ENCODE measurements at regions not wholly inside any gene's neighbourhood (a gene's known extent, or its start where the extent isn't known, plus 50 kb on each side); places are given as distances from the start of the nearest gene placed in this dataset.
"Not testable (repeated sequence)": the region's sequence is repeated elsewhere in the genome, so short reads cannot be mapped to it uniquely, and the experiment has no call there.

GRCh38 chr3:109963831-109964230, 626.5 kb upstream of the DPPA4 start:
- Mint-ChIP-seq H3K9me3 (peaks cover 0 to 3% (median 0%) of the 10 kb centered on the region in 7 donors), H3K27me3 (no peaks in the 10 kb centered on the region), H3K4me3 (no peak overlapping the region), H3K4me1 (no peaks in the 10 kb centered on the region), H3K36me3 (no peaks in the 10 kb centered on the region), H3K27ac (no peak overlapping the region)
- ATAC-seq (ENCODE audit: low read depth in 2 of 2) = no peak
- no peak for DNase-seq

DNA sequence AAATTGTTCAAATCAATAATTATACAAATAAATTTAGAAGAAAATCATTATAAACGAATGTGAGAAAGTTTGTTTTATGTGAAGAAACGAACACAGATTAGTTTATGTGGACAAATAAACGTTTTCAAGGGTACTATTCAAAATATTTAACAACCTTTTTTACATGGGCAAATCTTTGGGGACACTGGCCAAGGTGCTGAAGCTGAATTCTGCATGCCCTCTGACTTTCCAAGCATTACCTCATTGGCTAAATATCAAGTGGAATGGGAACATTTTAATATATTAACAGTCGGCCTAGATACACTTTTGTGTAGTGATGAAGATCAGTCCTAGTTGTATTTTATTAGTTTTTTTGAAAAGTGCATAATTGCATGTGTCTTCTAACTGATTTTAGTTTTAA, 636.4 kb upstream of the DPPA4 start:
- H3K9me3 Mint-ChIP-seq = peaks cover 0 to 6% (median 2%) of the 10 kb centered on the region in 7 donors
- H3K27ac Mint-ChIP-seq = no peak overlapping the region
- H3K27me3 Mint-ChIP-seq = no peaks in the 10 kb centered on the region
- H3K36me3 Mint-ChIP-seq = no peaks in the 10 kb centered on the region
- no peaks in the 10 kb centered on the region for H3K4me1 Mint-ChIP-seq
- no peak for ATAC-seq (ENCODE audit: low read depth in 2 of 2)
- H3K4me3 Mint-ChIP-seq = no peak overlapping the region
- no peak for DNase-seq

DNA sequence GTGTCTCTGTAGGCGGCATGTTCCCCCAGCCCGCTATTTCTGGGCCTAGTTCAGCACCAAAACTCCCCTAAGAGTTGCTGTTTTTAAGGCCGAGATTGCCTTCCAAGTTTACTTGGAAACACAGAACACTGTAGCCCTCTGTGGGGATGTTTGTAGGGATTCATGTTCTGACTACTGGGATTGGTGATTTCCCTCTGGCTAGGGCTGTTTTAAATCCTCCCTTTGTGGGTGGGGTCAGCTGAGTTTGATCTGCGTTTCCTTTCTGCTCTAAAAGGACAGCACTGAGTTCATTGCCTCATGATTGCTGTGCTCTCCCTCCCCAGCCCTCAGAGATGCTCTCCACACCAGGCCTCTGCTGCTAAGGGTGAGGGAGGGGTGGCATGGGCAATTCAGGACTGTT, 640.6 kb upstream of the DPPA4 start:
- DNase-seq (no peak), ATAC-seq (ENCODE audit: low read depth in 2 of 2) (no peak)
- no peaks in the 10 kb centered on the region for H3K36me3 Mint-ChIP-seq
- H3K4me1 Mint-ChIP-seq = no peaks in the 10 kb centered on the region
- peaks cover 0 to 6% (median 2%) of the 10 kb centered on the region in 7 donors for H3K9me3 Mint-ChIP-seq
- no peak overlapping the region for H3K4me3 Mint-ChIP-seq
- H3K27me3 Mint-ChIP-seq = no peaks in the 10 kb centered on the region
- H3K27ac Mint-ChIP-seq = peak overlapping the region in 1 of 6 donors; percentile 72

DNA sequence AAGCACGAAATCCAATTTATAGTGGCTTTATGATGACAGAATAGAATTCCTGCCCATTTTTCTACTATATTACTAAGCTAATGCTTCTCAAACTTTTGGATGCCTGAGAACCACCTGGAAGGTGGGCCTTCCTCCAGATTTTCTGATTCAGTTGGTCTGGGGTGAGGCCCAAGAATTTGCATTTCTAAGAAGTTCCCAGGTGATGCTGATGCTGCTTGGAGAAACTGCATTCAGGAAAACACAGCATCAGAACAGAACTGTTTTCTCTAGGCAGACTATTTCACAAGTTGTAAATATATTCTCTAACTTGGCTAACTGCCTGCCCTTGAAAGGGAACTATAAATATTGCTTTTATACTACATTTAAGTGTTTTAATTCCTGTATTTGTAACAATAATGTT, 644.9 kb upstream of the DPPA4 start:
- H3K27ac Mint-ChIP-seq = no peak overlapping the region
- H3K4me3 Mint-ChIP-seq = no peak overlapping the region
- no peaks in the 10 kb centered on the region for H3K4me1 Mint-ChIP-seq
- ATAC-seq (ENCODE audit: low read depth in 2 of 2) (no peak), DNase-seq (no peak)
- H3K27me3 Mint-ChIP-seq = no peaks in the 10 kb centered on the region
- no peaks in the 10 kb centered on the region for H3K9me3 Mint-ChIP-seq
- no peaks in the 10 kb centered on the region for H3K36me3 Mint-ChIP-seq

GRCh38 chr3:109984976-109985375, 647.6 kb upstream of the DPPA4 start:
- no peak overlapping the region for H3K4me3 Mint-ChIP-seq
- no peaks in the 10 kb centered on the region for H3K4me1 Mint-ChIP-seq
- H3K27me3 Mint-ChIP-seq = no peaks in the 10 kb centered on the region
- H3K36me3 Mint-ChIP-seq = no peaks in the 10 kb centered on the region
- no peak for DNase-seq
- no peak overlapping the region for H3K27ac Mint-ChIP-seq
- ATAC-seq (ENCODE audit: low read depth in 2 of 2) = no peak
- peaks cover 0 to 3% (median 0%) of the 10 kb centered on the region in 7 donors for H3K9me3 Mint-ChIP-seq

- H3K27me3 Mint-ChIP-seq = no peaks in the 10 kb centered on the region
- DNase-seq (no peak), ATAC-seq (ENCODE audit: low read depth in 2 of 2) (no peak)
- no peak overlapping the region for H3K4me3 Mint-ChIP-seq
- H3K9me3 Mint-ChIP-seq = peaks cover 0 to 5% (median 0%) of the 10 kb centered on the region in 7 donors
- H3K36me3 Mint-ChIP-seq = no peaks in the 10 kb centered on the region
- no peaks in the 10 kb centered on the region for H3K4me1 Mint-ChIP-seq
- H3K27ac Mint-ChIP-seq = no peak overlapping the region
Observed at GRCh38 chr3:109985943-109986555, 648.7 kb upstream of the DPPA4 start.

- Mint-ChIP-seq H3K4me3 (no peak overlapping the region), H3K27ac (no peak overlapping the region), H3K4me1 (no peaks in the 10 kb centered on the region), H3K36me3 (no peaks in the 10 kb centered on the region), H3K27me3 (no peaks in the 10 kb centered on the region), H3K9me3 (peaks cover 0 to 12% (median 1%) of the 10 kb centered on the region in 7 donors)
- ATAC-seq (ENCODE audit: low read depth in 2 of 2) (no peak), DNase-seq (no peak)
Observed at GRCh38 chr3:109994853-109995252, 657.5 kb upstream of the DPPA4 start.

DNA sequence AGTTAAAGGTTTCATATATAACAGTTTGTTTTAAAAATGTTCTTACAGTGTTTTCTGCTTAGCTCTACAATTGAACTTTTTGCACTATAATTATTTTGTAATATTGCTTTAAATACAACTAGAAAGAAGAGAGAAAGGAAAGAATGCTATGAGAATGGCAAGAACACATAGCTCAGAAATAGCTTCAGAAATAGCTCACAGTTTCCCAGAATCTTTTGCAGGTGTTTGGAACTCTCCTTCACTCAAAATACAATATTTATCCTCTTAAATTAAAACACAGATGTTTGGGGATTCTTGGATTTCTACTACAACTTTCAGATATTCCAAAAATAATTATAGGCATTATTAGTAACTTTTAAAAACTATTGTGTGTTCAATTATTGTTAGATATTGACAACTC, 658.0 kb upstream of the DPPA4 start:
- no peak overlapping the region for H3K4me3 Mint-ChIP-seq
- no peaks in the 10 kb centered on the region for H3K27me3 Mint-ChIP-seq
- no peak for DNase-seq
- no peaks in the 10 kb centered on the region for H3K36me3 Mint-ChIP-seq
- no peaks in the 10 kb centered on the region for H3K4me1 Mint-ChIP-seq
- H3K9me3 Mint-ChIP-seq = peaks cover 0 to 12% (median 1%) of the 10 kb centered on the region in 7 donors
- no peak for ATAC-seq (ENCODE audit: low read depth in 2 of 2)
- no peak overlapping the region for H3K27ac Mint-ChIP-seq

- not testable (repeated sequence) for DNase-seq; ATAC-seq (ENCODE audit: low read depth in 2 of 2); H3K4me1 Mint-ChIP-seq; H3K27ac Mint-ChIP-seq; H3K36me3 Mint-ChIP-seq; H3K4me3 Mint-ChIP-seq; H3K27me3 Mint-ChIP-seq
- H3K9me3 Mint-ChIP-seq = peaks cover 0 to 12% (median 2%) of the 10 kb centered on the region in 7 donors
Observed at GRCh38 chr3:110001905-110002304, 664.6 kb upstream of the DPPA4 start.

GRCh38 chr3:110006913-110007312, 669.6 kb upstream of the DPPA4 start:
- H3K27ac Mint-ChIP-seq = no peak overlapping the region
- ATAC-seq (ENCODE audit: low read depth in 2 of 2) = no peak
- H3K4me3 Mint-ChIP-seq = no peak overlapping the region
- H3K4me1 Mint-ChIP-seq = no peaks in the 10 kb centered on the region
- DNase-seq = no peak
- H3K36me3 Mint-ChIP-seq = no peaks in the 10 kb centered on the region
- H3K9me3 Mint-ChIP-seq = peaks cover 0 to 8% (median 2%) of the 10 kb centered on the region in 7 donors
- no peaks in the 10 kb centered on the region for H3K27me3 Mint-ChIP-seq

DNA sequence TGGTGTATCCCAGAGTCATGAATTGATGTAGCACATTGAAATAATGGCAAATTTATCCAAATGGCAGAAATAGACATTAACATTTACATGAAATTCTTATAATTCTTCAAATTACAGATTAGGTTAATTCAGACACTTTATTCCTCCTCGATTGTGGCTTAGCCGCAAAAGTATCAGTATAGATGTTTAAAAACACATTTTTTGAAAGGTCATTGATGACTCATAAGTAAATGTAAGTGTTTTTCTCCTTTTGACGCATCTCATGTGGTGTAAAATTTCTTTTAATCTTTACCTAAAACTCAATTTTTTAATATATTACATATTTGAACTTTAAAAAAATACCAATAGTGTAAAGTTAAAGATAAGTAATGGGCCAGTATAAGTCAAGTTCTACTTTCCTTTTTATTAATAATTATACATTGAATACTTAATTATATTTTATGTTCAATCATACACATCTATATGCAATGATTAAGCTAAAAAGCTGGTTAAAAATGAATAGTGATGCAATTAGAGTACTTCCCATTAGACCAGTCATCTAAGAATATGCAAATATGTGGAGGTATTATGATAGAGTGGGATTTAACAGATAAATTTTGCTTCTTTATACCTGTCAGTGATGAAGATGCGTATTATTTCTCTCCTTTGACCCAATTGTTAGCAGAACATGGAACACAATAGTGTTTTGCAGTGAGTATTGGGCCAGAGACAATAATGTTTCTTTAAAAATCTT, 678.1 kb upstream of the DPPA4 start:
- Mint-ChIP-seq H3K27me3 (no peaks in the 10 kb centered on the region), H3K4me1 (no peaks in the 10 kb centered on the region), H3K9me3 (peaks cover 0 to 16% (median 3%) of the 10 kb centered on the region in 7 donors), H3K27ac (no peak overlapping the region), H3K4me3 (no peak overlapping the region), H3K36me3 (no peaks in the 10 kb centered on the region)
- no peak for DNase-seq
- no peak for ATAC-seq (ENCODE audit: low read depth in 2 of 2)

GRCh38 chr3:110016235-110016815, 679.0 kb upstream of the DPPA4 start:
- no peak for DNase-seq
- Mint-ChIP-seq H3K27me3 (no peaks in the 10 kb centered on the region), H3K4me3 (no peak overlapping the region), H3K36me3 (no peaks in the 10 kb centered on the region), H3K4me1 (no peaks in the 10 kb centered on the region), H3K27ac (no peak overlapping the region), H3K9me3 (peaks cover 0 to 18% (median 3%) of the 10 kb centered on the region in 7 donors)
- ATAC-seq (ENCODE audit: low read depth in 2 of 2) = no peak

DNA sequence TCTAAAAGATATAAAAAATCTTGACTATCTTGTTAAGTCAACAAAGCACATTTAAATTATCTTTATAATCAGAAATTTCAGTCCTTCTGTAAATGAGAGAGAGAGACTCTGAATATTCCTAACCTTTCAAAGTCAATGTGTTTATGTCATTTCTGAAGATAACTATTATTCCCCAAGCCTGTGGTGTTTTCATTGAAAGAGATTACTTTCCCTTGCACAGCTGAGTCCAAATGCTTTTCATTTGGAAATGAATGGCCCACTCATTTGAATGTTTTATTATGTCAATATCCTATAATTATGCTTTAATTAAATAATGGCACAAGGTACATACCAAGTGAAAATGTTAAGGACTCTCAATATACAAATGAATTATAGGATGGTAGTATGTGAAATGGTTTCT, 680.0 kb upstream of the DPPA4 start:
- H3K27me3 Mint-ChIP-seq = no peaks in the 10 kb centered on the region
- H3K9me3 Mint-ChIP-seq = peaks cover 0 to 17% (median 3%) of the 10 kb centered on the region in 7 donors
- ATAC-seq (ENCODE audit: low read depth in 2 of 2) (no peak), DNase-seq (no peak)
- no peaks in the 10 kb centered on the region for H3K36me3 Mint-ChIP-seq
- no peak overlapping the region for H3K27ac Mint-ChIP-seq
- no peaks in the 10 kb centered on the region for H3K4me1 Mint-ChIP-seq
- no peak overlapping the region for H3K4me3 Mint-ChIP-seq

GRCh38 chr3:110021659-110022058, 684.3 kb upstream of the DPPA4 start:
- ATAC-seq (ENCODE audit: low read depth in 2 of 2) (no peak), DNase-seq (no peak)
- H3K27ac Mint-ChIP-seq = no peak overlapping the region
- no peaks in the 10 kb centered on the region for H3K4me1 Mint-ChIP-seq
- no peaks in the 10 kb centered on the region for H3K36me3 Mint-ChIP-seq
- no peak overlapping the region for H3K4me3 Mint-ChIP-seq
- no peaks in the 10 kb centered on the region for H3K27me3 Mint-ChIP-seq
- H3K9me3 Mint-ChIP-seq = peaks cover 0 to 8% (median 6%) of the 10 kb centered on the region in 7 donors

All from naive B cell (primary cell).